ENCODE measurements at regions not wholly inside any gene's neighbourhood (a gene's known extent, or its start where the extent isn't known, plus 50 kb on each side); places are given as distances from the start of the nearest gene placed in this dataset.

DNA sequence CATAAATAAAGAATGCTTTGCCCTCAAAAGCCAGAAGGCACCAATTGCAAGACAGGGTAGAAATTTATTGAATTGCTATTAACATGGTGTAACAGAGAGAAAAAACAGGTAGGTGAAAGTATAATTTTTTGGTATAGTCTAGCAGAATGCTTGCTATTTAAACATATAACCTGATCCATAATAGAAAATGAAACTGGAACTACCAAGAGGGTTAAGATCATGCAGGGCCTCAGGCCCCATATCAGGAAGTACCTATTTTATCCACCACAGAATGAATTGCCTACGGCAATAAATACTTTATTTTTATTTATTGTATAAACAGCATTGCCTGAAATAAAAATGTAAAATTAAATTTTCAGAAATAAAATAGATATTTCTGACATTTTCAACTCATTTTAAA lies 159.5 kb downstream of the PRR20E start:
- CTCF ChIA-PET: no interaction called here
- POLR2A ChIA-PET: no interaction called here
- Histone ChIP-seq H3K4me1 (ENCODE audit: control insufficient read depth, insufficient read depth, low read length) (no peaks in the 10 kb centered on the region), H3K27ac (ENCODE audit: extremely low read depth, low read depth, low read length) (no peak overlapping the region), H3K9me3 (ENCODE audit: control insufficient read depth, insufficient read depth, low read depth, low read length) (no peaks in the 10 kb centered on the region), H3K36me3 (ENCODE audit: control insufficient read depth in 2 of 2, insufficient read depth in 1 of 2, low read length in 2 of 2) (no peaks in the 10 kb centered on the region), H3K4me3 (ENCODE audit: low read depth, low read length) (no peak overlapping the region)
- TF ChIP-seq ZBTB21 (tag by site-specific recombination; IDR thresholded peaks at IDR 0.05) (no peak), ZNF707 (tag by site-specific recombination; IDR thresholded peaks at IDR 0.05) (no peak), ZNF121 (tag by site-specific recombination; IDR thresholded peaks at IDR 0.05) (no peak), ZNF266 (tag by site-specific recombination; IDR thresholded peaks at IDR 0.05; ENCODE audit: low read depth) (no peak), GLIS1 (tag by site-specific recombination; IDR thresholded peaks at IDR 0.05) (no peak), KLF9 (tag by site-specific recombination; IDR thresholded peaks at IDR 0.05; ENCODE audit: low read depth) (no peak), ZBTB1 (tag by site-specific recombination; IDR thresholded peaks at IDR 0.05) (no peak), ZNF302 (tag by site-specific recombination; IDR thresholded peaks at IDR 0.05; ENCODE audit: low read depth) (no peak), ZNF19 (tag by site-specific recombination; IDR thresholded peaks at IDR 0.05; ENCODE audit: low read depth) (no peak), TSHZ1 (tag by site-specific recombination; IDR thresholded peaks at IDR 0.05; ENCODE audit: borderline replicate concordance) (no peak), ZNF629 (tag by site-specific recombination; IDR thresholded peaks at IDR 0.05) (no peak), ZNF394 (tag by site-specific recombination; IDR thresholded peaks at IDR 0.05; ENCODE audit: borderline replicate concordance) (no peak), OVOL3 (tag by site-specific recombination; IDR thresholded peaks at IDR 0.05) (no peak), GLI2 (tag by site-specific recombination; IDR thresholded peaks at IDR 0.05; ENCODE audit: borderline replicate concordance, low read depth) (no peak), ZNF626 (tag by site-specific recombination; IDR thresholded peaks at IDR 0.05) (no peak)
- TF ChIP-seq, protein P1, sequence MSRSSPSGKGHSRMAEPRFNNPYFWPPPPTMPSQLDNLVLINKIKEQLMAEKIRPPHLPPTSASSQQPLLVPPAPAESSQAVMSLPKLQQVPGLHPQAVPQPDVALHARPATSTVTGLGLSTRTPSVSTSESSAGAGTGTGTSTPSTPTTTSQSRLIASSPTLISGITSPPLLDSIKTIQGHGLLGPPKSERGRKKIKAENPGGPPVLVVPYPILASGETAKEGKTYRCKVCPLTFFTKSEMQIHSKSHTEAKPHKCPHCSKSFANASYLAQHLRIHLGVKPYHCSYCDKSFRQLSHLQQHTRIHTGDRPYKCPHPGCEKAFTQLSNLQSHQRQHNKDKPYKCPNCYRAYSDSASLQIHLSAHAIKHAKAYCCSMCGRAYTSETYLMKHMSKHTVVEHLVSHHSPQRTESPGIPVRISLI (tag by site-specific recombination; IDR thresholded peaks at IDR 0.05): no peak
- TF ChIP-seq, protein P2, sequence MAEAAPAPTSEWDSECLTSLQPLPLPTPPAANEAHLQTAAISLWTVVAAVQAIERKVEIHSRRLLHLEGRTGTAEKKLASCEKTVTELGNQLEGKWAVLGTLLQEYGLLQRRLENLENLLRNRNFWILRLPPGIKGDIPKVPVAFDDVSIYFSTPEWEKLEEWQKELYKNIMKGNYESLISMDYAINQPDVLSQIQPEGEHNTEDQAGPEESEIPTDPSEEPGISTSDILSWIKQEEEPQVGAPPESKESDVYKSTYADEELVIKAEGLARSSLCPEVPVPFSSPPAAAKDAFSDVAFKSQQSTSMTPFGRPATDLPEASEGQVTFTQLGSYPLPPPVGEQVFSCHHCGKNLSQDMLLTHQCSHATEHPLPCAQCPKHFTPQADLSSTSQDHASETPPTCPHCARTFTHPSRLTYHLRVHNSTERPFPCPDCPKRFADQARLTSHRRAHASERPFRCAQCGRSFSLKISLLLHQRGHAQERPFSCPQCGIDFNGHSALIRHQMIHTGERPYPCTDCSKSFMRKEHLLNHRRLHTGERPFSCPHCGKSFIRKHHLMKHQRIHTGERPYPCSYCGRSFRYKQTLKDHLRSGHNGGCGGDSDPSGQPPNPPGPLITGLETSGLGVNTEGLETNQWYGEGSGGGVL (tag by site-specific recombination; IDR thresholded peaks at IDR 0.05): no peak

- H3K4me3 ChIP-seq (ENCODE audit: low read depth, low read length): no peak overlapping the region
- H3K27ac ChIP-seq (ENCODE audit: extremely low read depth, low read depth, low read length): no peak overlapping the region
- no peaks in the 10 kb centered on the region for H3K36me3 ChIP-seq (ENCODE audit: control insufficient read depth in 2 of 2, insufficient read depth in 1 of 2, low read length in 2 of 2)
- no peaks in the 10 kb centered on the region for H3K4me1 ChIP-seq (ENCODE audit: control insufficient read depth, insufficient read depth, low read length)
- TF ChIP-seq ZNF239 (tag by site-specific recombination; IDR thresholded peaks at IDR 0.05): no peak
- TF ChIP-seq ZNF19 (tag by site-specific recombination; IDR thresholded peaks at IDR 0.05; ENCODE audit: low read depth): no peak
- no peak for TF ChIP-seq ZNF600 (tag by site-specific recombination; IDR thresholded peaks at IDR 0.05)
- TF ChIP-seq GLI4 (tag by site-specific recombination; IDR thresholded peaks at IDR 0.05): no peak
- TF ChIP-seq, protein P3, sequence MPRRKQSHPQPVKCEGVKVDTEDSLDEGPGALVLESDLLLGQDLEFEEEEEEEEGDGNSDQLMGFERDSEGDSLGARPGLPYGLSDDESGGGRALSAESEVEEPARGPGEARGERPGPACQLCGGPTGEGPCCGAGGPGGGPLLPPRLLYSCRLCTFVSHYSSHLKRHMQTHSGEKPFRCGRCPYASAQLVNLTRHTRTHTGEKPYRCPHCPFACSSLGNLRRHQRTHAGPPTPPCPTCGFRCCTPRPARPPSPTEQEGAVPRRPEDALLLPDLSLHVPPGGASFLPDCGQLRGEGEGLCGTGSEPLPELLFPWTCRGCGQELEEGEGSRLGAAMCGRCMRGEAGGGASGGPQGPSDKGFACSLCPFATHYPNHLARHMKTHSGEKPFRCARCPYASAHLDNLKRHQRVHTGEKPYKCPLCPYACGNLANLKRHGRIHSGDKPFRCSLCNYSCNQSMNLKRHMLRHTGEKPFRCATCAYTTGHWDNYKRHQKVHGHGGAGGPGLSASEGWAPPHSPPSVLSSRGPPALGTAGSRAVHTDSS (tag by site-specific recombination; IDR thresholded peaks at IDR 0.05): peak; percentile 58; the same call in 1 of the 2 replicates
- TF ChIP-seq, protein P4, sequence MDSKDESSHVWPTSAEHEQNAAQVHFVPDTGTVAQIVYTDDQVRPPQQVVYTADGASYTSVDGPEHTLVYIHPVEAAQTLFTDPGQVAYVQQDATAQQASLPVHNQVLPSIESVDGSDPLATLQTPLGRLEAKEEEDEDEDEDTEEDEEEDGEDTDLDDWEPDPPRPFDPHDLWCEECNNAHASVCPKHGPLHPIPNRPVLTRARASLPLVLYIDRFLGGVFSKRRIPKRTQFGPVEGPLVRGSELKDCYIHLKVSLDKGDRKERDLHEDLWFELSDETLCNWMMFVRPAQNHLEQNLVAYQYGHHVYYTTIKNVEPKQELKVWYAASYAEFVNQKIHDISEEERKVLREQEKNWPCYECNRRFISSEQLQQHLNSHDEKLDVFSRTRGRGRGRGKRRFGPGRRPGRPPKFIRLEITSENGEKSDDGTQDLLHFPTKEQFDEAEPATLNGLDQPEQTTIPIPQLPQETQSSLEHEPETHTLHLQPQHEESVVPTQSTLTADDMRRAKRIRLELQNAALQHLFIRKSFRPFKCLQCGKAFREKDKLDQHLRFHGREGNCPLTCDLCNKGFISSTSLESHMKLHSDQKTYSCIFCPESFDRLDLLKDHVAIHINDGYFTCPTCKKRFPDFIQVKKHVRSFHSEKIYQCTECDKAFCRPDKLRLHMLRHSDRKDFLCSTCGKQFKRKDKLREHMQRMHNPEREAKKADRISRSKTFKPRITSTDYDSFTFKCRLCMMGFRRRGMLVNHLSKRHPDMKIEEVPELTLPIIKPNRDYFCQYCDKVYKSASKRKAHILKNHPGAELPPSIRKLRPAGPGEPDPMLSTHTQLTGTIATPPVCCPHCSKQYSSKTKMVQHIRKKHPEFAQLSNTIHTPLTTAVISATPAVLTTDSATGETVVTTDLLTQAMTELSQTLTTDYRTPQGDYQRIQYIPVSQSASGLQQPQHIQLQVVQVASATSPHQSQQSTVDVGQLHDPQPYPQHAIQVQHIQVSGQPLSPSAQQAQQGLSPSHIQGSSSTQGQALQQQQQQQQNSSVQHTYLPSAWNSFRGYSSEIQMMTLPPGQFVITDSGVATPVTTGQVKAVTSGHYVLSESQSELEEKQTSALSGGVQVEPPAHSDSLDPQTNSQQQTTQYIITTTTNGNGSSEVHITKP (tag by site-specific recombination; IDR thresholded peaks at IDR 0.05): no peak
- TF ChIP-seq ZNF112 (tag by site-specific recombination; IDR thresholded peaks at IDR 0.05): no peak
- POLR2A ChIA-PET: no interaction called here
- CTCF ChIA-PET: no interaction called here
- H3K9me3 ChIP-seq (ENCODE audit: control insufficient read depth, insufficient read depth, low read depth, low read length): no peaks in the 10 kb centered on the region
These were observed 173.9 kb downstream of the PRR20E start for GRCh38 chr13:57340878-57341277.

All from HEK293 (cell line).